Fibroblast of skin of left biceps (primary cell): ENCODE measurements at regions not wholly inside any gene's neighbourhood (a gene's known extent, or its start where the extent isn't known, plus 50 kb on each side); places are given as distances from the start of the nearest gene placed in this dataset.

Source experiments
- DNase-seq, 2 experiments: peaks; one replicate each; pipeline ENCODE4 v3.0.0-alpha.2; 2013; ENCODE audit warnings: low read depth in 2 of 2

DNA sequence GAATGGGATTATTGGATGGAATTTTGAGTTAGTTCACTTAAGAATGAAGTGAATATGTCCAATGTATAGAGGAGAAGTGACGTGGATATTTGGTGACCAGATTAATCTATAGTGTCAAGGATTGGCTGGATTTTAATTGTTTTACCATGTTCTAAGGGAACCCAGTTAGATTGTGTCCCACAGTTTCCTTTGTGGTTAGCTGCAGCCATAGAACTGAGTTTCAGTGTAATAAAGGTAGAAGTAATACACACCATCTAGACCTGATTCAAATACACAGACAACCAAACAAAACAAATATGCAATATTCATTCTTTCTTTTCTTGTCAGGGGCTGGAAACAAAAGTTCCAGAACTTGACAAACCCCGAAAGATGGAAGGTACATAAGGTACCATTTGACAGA is 88.0 kb upstream of the RGS18 start:
- no peak for DNase-seq

DNA sequence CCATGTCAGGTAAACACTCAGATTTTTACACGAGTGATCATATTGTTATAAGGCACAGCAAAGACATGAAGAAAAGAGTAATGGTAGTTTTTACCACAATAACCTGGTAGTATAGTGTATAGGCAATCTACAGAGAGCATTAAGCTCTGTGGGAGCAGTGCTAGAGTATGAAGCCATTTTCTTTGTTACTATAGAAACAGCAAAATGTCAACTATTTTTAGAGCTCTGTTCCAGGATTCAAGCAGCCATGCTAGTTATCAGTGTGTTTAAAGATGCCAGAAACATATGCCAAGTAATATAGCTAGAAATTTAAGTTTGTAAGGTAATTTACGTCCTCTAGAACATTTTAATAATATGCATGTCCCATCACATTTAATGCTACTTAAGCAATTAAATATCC is 77.6 kb upstream of the RGS18 start:
- DNase-seq: no peak

DNA sequence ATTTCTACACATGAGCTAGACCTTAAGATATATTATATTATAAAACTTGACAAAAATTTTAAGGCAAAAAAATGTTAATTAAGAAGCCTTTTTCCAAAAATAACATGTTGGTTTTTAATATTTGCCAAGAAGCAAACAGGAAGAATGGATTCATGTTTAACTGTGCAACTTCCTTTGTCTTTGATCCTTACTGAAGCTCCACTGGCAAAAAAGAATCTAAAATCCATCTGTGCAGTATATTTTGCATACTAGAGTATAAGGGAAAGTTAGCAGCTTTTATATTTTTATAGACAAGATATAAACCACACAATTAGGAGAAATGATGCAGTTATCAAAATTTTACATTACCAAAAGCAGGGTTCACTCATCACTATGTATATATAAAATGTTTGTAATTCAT is 76.9 kb upstream of the RGS18 start:
- DNase-seq: no peak

DNA sequence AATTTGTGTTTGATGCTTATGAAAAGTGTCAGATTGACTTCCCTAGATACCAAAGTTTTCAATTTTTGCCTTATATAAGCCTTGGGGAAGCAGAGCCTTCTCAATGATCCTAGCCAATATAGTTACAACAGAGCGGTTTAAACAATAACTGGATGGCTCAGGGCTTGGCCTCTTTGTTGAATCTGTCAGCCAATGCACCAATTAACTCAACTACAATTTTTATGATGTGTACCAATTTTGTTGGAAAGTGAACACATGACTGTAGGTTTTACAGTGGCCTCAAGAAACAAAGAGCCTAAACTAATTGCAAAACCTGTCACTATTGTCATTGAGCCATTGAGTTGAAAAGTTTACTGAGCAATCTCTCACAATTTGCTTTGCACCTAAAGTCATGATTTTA is 71.6 kb upstream of the RGS18 start:
- DNase-seq: no peak

DNA sequence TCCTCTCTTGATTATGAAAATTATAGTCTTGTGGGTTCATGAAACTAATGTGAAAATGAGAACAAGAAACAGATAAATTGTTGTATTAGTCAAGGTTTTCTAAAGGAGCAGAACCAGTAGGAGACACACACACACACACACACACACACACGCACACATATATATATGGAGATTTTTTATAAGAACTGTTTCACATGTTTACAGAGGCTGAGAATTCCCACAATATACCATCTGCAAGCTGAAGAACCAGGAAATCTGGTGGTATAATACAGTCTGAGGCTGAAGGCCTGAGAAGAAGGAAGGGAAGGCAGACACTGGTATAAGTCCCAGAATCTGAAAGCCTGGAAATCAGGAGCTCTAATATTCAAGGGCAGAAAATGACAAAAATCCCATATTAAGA is 70.9 kb upstream of the RGS18 start:
- DNase-seq: no peak

DNA sequence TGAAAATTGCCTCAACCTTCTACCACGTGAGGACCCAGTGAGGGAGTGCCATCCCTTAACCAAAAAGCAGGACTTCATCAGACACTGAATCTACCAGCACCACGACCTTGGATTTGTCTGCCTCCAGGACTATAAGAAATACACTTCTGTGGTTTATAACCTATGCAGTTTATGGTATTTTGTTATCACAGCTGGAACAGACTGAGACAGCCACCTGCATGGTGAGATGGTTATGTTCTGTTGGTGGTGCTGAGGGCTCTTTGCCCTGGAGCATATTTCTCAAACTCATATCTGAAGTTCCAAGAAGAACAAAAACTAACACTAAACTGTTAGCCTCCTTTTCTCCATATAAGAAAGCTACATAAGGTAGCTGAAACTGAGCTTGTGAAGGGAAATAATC is 69.8 kb upstream of the RGS18 start:
- DNase-seq: no peak

DNA sequence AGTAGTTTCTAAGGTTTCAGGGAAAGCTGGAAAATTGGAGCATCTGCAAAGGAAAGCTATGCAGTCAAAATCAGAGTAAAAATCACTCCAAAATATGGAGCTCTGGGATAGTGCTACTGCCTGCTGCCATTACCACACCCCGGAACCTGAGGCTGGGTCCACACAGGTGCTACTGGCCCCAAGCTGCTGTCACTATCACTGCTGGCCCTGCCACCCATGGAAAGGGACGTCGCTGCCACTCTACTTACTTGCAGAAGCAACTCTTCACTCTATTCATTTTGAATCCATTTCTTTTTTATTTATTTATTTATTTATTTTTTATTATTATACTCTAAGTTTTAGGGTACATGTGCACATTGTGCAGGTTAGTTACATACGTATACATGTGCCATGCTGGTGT is 60.3 kb upstream of the RGS18 start:
- no peak for DNase-seq

DNA sequence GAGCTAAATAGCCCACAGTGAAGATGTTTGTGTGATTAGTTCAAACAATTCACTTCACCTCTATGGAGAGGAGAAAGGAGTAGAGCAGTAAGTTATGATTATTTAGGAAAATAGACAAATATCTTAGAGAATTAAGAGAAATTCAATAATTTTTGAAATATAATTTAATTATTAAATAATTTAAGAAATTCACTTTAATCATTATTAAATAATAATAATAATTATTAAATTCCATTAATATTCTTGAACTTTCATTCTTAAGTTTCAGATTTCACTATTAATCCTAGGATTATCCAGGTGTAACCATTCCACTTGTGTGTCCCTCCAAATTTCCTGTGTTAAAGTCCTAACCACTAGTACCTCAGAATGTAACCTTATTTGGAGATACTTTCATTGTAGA is 58.9 kb upstream of the RGS18 start:
- DNase-seq: no peak

DNA sequence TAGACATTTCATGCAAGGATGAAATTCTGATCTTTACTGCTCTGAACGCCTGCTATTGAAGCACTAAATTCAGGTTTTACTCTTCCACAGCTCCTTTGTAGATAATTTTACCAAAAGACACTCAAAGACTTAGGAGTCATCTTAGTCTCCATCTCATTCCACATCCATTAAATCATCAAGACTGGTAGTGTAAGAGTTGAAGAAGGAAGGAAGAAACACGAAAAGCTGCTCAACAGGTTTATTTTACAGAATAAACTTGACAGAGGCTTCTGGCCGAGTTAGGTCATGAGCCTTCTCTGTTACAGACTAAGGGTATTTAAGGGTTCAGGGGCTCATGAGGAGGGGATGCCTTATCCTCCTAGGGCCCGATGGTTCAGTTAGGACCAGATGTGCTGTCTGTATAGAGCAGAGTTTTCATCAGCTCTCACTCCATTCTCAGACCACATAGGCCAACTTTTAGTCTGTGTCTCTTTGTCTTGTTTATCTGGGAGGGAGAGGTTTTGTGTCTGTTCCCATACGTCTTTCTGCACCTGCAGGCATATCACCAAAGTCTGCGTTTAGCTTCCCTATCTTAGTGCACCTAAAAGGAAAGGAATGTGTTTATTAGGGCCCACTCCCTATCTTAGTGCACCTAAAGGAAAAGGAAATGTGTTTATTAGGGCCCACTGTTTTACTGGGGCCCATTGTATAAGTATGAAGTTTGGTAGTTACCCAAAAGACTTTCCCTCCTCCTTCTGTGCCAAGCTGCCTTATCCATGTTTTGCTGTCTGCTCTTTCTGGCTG is 57.4 kb upstream of the RGS18 start:
- DNase-seq: no peak

DNA sequence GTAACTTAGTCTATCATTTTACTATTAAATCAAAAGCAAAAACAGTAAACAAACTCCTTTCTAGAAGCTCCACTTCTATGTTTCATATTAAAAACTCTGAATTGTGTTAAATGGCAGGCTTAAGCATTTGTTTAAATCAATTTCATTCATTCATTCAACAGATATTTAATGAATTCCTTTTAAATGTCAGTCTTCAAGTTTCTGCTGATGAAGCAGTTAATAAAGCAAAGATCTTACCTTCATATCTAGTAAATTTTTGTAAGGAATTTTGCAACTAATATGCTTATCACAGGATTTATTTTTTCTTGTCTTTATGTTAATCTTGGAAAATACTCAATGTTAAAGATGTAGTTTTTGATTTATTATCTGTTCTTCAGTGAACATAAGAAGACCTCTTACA is 54.1 kb upstream of the RGS18 start:
- DNase-seq: no peak

DNA sequence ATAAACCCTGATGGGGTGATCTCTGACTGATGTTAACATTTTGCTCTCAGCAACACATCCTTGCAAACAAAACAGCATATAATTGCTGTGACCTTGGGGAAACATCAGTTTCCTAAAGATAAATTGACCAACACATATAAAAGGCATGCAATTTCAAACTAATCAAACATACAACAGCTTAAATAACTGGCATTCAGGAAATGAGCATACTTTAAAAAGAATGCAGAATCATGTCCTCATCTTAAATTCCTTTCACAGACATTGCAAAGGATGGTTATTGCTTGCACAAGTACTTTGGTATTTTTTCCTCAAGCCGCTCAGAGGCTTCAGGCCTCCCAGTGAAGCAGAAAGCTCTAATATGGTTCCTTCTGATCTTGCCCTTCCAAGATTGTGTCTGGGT is 53.4 kb upstream of the RGS18 start:
- DNase-seq: peak; percentile 68 to 75

DNA sequence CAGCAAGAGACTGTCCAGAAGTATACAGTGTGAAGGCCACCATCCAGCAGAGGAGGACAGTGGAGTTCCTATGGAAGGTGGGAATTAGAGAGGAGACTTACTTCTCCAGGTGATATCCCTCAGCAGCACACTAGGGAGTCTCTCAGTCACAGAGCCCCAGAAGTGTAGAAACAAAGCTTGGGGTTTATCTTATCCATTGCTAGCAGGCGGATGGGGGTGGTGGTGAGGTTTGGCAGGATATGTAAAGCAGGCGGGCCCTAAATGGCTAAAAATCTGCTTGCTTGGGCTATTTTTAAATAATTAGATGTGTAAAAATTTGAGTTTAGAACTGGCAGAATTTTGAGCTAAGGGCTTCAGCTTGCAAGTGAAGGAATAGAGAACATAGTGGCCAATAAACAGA is 50.1 kb upstream of the RGS18 start:
- DNase-seq: no peak
